Kidney (tissue), 13 donors: ENCODE measurements at regions not wholly inside any gene's neighbourhood (a gene's known extent, or its start where the extent isn't known, plus 50 kb on each side); places are given as distances from the start of the nearest gene placed in this dataset.

Experiments
- DNase-seq, 5 donors: peaks; one replicate each; pipeline ENCODE4 v3.0.0-alpha.2; 2013 to 2020
- FAIRE-seq: peaks from 2 replicates; lab custom pipeline; 2012; peaks lifted over from hg19 to GRCh38; lab: Jason Lieb, UNC
- H3K27ac ChIP-seq, 2 donors: one replicate each; pipeline ENCODE4 v1.7.0; 2013; ENCODE audit warnings: low read depth in 2 of 2, low read length in 2 of 2, inconsistent platforms in 1 of 2
- H3K27me3 ChIP-seq: one replicate; pipeline ENCODE4 v1.7.1; 2013; ENCODE audit warnings: low read length, inconsistent platforms; ENCODE audit not compliant: control insufficient read depth, insufficient read depth
- H3K36me3 ChIP-seq, 3 donors: one replicate each; pipeline versions ENCODE4 v1.7.0 to v1.7.1; 2013; ENCODE audit warnings: low read length in 3 of 3, control low read depth in 1 of 3, inconsistent platforms in 1 of 3; ENCODE audit not compliant: insufficient read depth in 3 of 3, control insufficient read depth in 2 of 3
- H3K4me1 ChIP-seq, 3 donors: one replicate each; pipeline versions ENCODE4 v1.7.0 to v1.7.1; 2013; ENCODE audit warnings: low read length in 3 of 3, inconsistent platforms in 1 of 3, low read depth in 1 of 3; ENCODE audit not compliant: control insufficient read depth in 2 of 3, insufficient read depth in 2 of 3
- H3K4me3 ChIP-seq, 3 donors: one replicate each; pipeline versions ENCODE4 v1.7.0 to v1.8.1; 2013; ENCODE audit warnings: low read length in 3 of 3, control low read depth in 1 of 3, inconsistent platforms in 1 of 3
- H3K9ac ChIP-seq, 3 donors: one replicate each; pipeline versions ENCODE4 v1.7.0 to v1.7.1; 2013; ENCODE audit warnings: low read length in 3 of 3, control low read depth in 1 of 3, inconsistent platforms in 1 of 3
- H3K9me3 ChIP-seq, 3 donors: one replicate each; pipeline versions ENCODE4 v1.7.0 to v1.7.1; 2013; ENCODE audit warnings: low read length in 3 of 3, control low read depth in 1 of 3, inconsistent platforms in 1 of 3; ENCODE audit not compliant: control insufficient read depth in 2 of 3, insufficient read depth in 1 of 3
- CTCF ChIP-seq: IDR thresholded peaks from 3 replicates; pipeline ENCODE4 v1.5.1; 2012; ENCODE audit warnings: mild to moderate bottlenecking, moderate library complexity, borderline replicate concordance; ENCODE audit not compliant: insufficient read depth; ENCODE audit errors: extremely low read depth
- intact Hi-C: fragments of 100-400 bp; cut with DNase I; formaldehyde crosslinking; loops from one replicate; pipeline ENCODE4 v1.11.1; 2022
- donor health status: control.
- donor health status: control.
- donor health status: control.
- donor health status: control.
- donor health status: control.
- donor health status: DM: yes; HTN: yes; CAD: no.
- donor health status: Normal renal cell carcinoma (clear cell type).

DNA sequence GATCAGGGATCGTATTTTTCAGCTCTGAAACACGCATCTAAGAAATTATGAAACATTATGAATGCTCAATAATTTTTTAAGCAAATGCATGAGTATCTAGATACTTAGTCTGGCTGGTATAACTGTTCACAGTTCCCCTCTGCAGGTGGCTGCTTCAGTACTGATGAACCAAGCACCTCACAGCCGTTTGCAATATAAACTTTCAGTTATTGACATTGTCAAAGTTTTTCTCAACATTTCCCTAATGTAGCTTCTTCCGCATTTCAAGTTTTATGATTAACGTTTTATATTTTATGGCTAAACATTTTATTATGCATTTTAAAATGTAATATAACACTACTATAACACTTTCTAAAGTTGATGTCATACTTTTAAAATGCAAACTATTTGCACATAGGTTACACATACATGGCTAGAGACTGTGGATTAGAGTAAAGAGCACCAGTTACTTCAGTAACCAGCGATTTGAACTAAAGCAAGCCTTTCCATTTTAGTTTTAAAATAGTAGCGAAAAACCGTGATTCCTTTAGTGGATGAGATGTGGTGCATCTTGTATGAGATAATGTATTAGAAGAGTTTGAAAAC, 495.4 kb downstream of the XIRP2 start:
- DNase-seq (no peak), FAIRE-seq (no peak)
- Histone ChIP-seq H3K27ac (no peak overlapping the region), H3K9ac (no peak overlapping the region), H3K36me3 (no peaks in the 10 kb centered on the region), H3K27me3 (no peaks in the 10 kb centered on the region), H3K4me1 (no peaks in the 10 kb centered on the region), H3K4me3 (no peak overlapping the region), H3K9me3 (no peaks in the 10 kb centered on the region)
- no peak for TF ChIP-seq CTCF
- intact Hi-C loops: no loop called here

DNA sequence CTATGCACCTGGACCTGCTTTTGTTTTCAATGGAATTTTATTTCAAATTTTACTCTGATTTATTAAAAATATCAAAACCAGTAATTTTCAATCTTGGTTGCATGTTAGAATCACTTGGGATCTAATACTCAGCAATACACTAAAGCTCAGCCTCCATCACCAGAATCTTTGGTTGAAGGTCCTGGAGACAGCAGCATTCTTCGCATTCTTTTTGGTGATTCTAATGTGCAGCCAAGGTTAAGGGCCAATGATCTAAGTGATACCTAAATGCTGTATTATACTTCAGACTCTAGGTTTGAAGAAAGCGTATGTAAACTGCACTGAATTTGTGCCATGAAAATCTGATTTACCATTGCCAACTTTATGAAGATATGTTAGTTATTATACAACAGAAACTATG, 493.1 kb downstream of the XIRP2 start:
- no peak for TF ChIP-seq CTCF
- H3K36me3 ChIP-seq: no peaks in the 10 kb centered on the region
- intact Hi-C loops: no loop called here
- no peak overlapping the region for H3K4me3 ChIP-seq
- no peak overlapping the region for H3K27ac ChIP-seq
- no peak overlapping the region for H3K9ac ChIP-seq
- DNase-seq: no peak
- no peaks in the 10 kb centered on the region for H3K27me3 ChIP-seq
- FAIRE-seq: no peak
- peaks cover 0 to 3% (median 0%) of the 10 kb centered on the region in 3 donors for H3K9me3 ChIP-seq
- no peaks in the 10 kb centered on the region for H3K4me1 ChIP-seq

DNA sequence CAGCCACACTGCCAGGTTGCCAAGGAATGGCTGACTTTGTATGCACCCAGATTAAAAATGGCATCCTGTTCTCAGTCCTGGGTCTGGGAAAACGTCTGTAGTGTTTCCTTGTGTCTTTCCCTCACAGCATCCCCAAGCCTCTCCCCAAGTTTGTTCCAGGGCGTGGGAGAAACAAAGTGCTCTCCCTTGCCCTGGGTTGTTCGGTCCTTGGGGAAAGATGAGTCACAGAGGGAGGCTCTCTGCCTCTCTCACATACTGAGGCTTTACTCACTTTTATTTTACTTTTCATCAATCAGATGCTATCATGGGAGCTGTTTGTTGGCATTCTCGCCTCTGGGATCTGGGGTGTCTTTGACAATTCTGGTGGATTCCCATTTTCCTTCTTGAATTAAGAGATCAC, 492.3 kb downstream of the XIRP2 start:
- intact Hi-C loops: no loop called here
- FAIRE-seq: no peak

More for the DNA sequence above, 492.3 kb downstream of the XIRP2 start:
- H3K9me3 ChIP-seq: peaks cover 0 to 3% (median 0%) of the 10 kb centered on the region in 3 donors
- no peaks in the 10 kb centered on the region for H3K36me3 ChIP-seq
- H3K4me1 ChIP-seq: no peaks in the 10 kb centered on the region
- no peak overlapping the region for H3K27ac ChIP-seq
- H3K4me3 ChIP-seq: no peak overlapping the region
- H3K9ac ChIP-seq: no peak overlapping the region
- no peaks in the 10 kb centered on the region for H3K27me3 ChIP-seq
- no peak for DNase-seq
- no peak for TF ChIP-seq CTCF
